SK-MEL-5 (cell line): ENCODE measurements at regions not wholly inside any gene's neighbourhood (a gene's known extent, or its start where the extent isn't known, plus 50 kb on each side); places are given as distances from the start of the nearest gene placed in this dataset.
A peak's percentile ranks its signal among the peaks of the same experiment; 100 is the strongest.

Experiments used
- DNase-seq: peaks from one replicate; pipeline ENCODE4 v3.0.0-alpha.2; 2016; ENCODE audit warnings: low read depth, low spot score
- in situ Hi-C: cut with HindIII; loops from 2 replicates; pipeline ENCODE4 v1.10.0; 2016; ENCODE audit warnings: low sequenced_read_pairs, high pct_unique_total_duplicates, low pct_unique_long_range_greater_than_20kb
- small RNA-seq, 2 experiments: library from RNA; depleted of rRNA; stranded (forward); fragments of <200 nt; gene quantifications; one replicate each; pipeline ENCODE3, GENCODE V24; 2014

DNA sequence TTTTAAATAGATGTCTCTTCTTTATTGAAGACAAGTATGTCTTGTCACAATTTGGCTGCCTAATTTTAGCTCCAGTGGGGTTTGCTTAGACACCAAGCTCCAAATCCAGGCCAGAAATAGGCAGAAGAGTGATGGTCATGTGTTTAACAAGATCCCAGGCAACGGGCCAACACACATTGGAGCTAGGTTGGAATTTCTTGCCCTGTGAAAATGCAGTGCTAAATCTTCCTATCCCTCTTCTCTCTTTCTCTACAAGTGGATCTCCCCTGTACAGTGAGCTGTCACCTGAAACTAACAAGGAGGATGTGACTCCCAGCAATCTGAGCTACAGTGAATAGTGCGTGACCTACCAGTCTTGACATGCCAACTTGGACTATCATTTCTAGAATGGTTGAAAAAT, 65.3 kb upstream of the VGLL2 start:
- in situ Hi-C loops, result no loop called here
- DNase-seq, result peak; percentile 2

DNA sequence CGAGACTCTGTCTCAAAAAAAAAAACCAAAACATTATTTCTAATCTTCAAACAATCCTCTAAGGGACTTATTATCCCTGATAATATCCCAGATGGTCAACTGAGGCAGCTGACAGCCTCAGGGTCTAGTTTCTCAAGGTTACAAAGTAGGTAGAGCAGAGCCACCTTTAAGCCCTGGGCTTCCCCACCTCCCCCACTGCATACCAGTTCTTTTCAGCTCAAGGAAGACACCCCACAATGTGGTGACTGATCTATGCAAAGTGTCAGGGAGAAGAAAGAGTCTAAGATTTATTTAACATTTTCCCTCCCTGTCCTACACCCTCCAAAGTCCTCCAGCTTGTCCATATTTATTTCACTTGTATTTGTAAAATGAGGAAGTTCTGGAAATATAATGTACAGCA, 60.5 kb upstream of the VGLL2 start:
- no peak for DNase-seq
- in situ Hi-C loops, result no loop called here

- in situ Hi-C loops, result no loop called here
- no peak for DNase-seq
These were observed 59.5 kb upstream of the VGLL2 start for GRCh38 chr6:117205876-117206275.

DNA sequence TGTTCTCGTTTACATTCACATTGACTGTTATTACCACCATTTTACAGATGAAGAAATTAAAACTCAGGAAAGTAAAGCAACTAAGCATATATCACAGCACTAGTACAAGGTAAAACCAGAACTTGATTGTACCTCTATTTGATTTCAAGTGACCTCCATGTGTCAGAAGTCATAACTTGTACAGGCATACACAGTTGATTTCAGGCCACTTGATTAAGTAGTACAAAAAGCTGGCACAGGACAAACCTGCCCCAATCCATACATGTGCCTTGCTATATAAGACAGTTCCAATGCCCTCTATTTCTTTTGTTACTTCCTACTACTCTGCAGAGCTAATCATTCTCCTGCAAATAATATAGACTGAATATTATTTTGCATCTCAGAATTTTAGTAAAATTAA, 58.8 kb upstream of the VGLL2 start:
- DNase-seq, result no peak
- in situ Hi-C loops, result no loop called here

GRCh38 chr6:117206944-117207687, 58.2 kb upstream of the VGLL2 start:
- in situ Hi-C loops, result no loop called here
- DNase-seq, result peak; percentile 56

GRCh38 chr6:117210279-117210678, 55.1 kb upstream of the VGLL2 start:
- no peak for DNase-seq
- in situ Hi-C loops, result no loop called here

GRCh38 chr6:117215353-117216090, 49.8 kb upstream of the VGLL2 start:
- DNase-seq, result no peak
- in situ Hi-C loops, result no loop called here

Small RNA genes in the stretch of these regions (small RNA-seq; reads per million reads assigned to genes)
- gene RNA5SP214 (17.5 to 21.0 reads per million in 2 experiments), gene RPS29P13 (0 reads per million in 2 experiments)
